IMR-90 (cell line): ENCODE measurements at regions not wholly inside any gene's neighbourhood (a gene's known extent, or its start where the extent isn't known, plus 50 kb on each side); places are given as distances from the start of the nearest gene placed in this dataset.

Source experiments
- CEBPB ChIP-seq: IDR thresholded peaks from 2 replicates; pipeline ENCODE4 v1.6.1; 2012; ENCODE audit warnings: low read depth, low read length, improper control_type of control experiment
- POLR2A ChIP-seq: IDR thresholded peaks from 2 replicates; pipeline ENCODE4 v1.6.1; 2012; ENCODE audit warnings: mild to moderate bottlenecking, low read depth, low read length
- RAD21 ChIP-seq: IDR thresholded peaks from 2 replicates; pipeline ENCODE4 v1.6.1; 2012; ENCODE audit warnings: low read length, improper control_type of control experiment
- TF ChIP-seq, protein P1 (sequence below): conservative IDR thresholded peaks from 2 replicates; pipeline ENCODE4 v1.5.1; 2012; ENCODE audit warnings: mild to moderate bottlenecking, low read depth, low read length, improper control_type of control experiment

DNA sequence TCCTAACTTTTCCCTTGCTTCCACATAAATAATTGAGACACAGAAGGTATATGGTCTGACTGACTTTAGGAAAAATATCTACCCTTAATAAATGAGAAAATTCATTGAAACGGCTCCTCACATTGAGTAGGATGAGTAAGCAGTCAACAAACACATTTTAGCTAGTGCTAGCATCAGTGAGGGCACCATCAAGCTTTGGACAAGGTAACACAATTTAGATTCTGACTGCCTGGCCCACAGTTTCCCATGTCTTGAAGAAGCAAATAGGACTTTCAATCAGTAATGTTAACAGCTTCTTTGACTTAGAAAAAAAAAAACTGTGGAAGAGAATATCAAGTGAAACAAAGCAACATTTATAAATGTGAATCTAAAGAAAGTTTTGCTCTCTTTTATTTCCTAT is 70.1 kb upstream of the MBNL1 start:
- TF ChIP-seq RAD21 (no peak), CEBPB (no peak), POLR2A (no peak)
- TF ChIP-seq, protein P1, sequence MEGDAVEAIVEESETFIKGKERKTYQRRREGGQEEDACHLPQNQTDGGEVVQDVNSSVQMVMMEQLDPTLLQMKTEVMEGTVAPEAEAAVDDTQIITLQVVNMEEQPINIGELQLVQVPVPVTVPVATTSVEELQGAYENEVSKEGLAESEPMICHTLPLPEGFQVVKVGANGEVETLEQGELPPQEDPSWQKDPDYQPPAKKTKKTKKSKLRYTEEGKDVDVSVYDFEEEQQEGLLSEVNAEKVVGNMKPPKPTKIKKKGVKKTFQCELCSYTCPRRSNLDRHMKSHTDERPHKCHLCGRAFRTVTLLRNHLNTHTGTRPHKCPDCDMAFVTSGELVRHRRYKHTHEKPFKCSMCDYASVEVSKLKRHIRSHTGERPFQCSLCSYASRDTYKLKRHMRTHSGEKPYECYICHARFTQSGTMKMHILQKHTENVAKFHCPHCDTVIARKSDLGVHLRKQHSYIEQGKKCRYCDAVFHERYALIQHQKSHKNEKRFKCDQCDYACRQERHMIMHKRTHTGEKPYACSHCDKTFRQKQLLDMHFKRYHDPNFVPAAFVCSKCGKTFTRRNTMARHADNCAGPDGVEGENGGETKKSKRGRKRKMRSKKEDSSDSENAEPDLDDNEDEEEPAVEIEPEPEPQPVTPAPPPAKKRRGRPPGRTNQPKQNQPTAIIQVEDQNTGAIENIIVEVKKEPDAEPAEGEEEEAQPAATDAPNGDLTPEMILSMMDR = no peak
